Kasumi-1 (cell line): ENCODE measurements at regions not wholly inside any gene's neighbourhood (a gene's known extent, or its start where the extent isn't known, plus 50 kb on each side); places are given as distances from the start of the nearest gene placed in this dataset.
"Not testable (repeated sequence)": the region's sequence is repeated elsewhere in the genome, so short reads cannot be mapped to it uniquely, and the experiment has no call there.

Source experiments
- DNase-seq, 2 experiments: peaks; one replicate each; lab custom pipeline; 2025; lab: John Stamatoyannopoulos, UW

DNA sequence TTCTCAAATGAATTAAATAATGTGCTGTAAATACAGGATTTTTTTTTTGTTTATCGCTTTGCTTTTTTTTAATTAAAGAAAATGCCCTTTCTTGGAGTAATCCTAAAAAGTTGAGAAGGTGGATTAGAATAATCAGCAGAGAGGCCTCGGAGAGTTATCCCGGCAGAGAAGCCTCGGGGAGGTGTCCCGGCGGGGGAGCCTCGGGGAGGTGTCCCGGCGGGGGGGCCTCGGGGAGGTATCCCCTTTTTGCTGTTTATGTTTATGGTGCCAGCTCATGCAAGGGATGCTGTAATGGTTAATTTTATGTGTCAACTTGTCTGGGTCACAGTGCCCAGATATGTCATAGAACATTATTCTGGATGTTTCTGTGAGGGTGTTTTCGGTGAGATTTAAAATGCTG is 263.0 kb upstream of the TRIB2 start:
- DNase-seq = no peak

DNA sequence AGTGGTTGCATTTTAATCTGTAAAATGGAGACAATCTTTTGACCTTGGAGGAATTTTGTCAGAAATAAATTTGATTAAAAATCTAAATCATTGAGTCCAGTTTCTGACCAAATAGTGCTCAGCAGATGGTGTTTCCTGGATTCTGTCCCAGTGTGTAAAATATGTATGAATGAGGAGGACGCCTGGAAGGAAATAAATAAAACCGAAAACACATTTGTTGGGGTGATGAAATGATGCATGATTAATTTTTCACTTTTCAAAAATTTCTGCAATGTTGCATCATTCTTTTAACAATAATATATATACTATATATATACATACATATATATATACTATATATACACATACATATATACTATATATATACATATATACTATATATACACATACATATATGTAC is 261.1 kb upstream of the TRIB2 start:
- no peak for DNase-seq

DNA sequence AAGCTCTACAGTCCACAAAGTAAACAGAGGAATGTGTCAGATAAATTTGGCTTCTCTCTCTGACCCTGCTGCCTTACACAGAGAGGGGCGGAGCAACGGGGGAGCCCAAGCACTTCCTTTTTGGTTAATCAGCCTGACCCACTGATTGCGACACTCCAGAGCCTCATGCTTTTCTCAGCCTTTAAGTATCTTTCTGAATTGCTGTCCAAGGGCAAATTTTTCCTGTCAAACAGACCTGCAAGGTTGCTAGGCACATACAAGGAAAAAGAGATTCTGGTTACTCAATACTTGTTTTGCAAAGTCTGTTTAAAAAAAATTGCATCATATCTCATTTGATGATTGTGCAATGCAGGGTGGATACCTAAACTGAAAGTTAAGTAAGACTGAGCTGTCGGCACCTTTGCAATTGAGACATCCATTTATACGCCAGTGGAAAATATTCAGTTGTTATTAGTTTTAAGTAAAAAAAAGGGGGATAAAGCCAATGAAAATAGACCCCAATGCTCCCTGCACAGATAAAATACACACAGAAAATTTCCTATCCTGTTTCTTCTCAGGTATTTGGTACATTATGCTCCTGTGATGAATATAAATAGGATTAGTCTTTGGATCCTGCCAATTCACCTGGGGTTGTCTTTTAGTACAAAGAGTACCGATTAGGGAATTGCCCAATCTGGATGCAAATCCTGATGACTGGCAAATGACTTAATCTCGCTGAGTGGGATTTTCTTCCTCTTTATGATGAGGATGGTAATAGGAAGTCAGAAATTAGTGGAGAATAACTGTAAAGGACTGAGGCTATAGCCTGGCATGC is 260.2 kb upstream of the TRIB2 start:
- peak; percentile 98 to 99 for DNase-seq

DNA sequence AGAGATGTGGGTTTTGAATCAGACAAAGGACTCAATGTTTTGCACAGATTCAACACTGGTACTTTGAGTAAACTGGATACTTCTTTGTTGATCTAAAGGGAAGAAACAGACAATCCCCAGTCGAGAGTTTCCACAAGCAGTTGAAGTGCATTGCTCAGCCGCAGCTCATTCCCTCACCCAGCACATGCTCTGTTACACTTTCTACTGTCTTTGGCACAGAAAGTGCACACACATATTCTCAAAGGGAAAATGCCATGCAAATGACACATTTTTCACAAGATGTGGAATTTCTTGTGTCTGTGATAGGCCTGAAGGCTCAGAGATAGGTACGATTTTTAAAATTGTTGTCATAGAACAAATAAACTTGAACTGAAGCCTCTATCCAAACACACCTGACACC is 258.9 kb upstream of the TRIB2 start:
- DNase-seq = no peak

DNA sequence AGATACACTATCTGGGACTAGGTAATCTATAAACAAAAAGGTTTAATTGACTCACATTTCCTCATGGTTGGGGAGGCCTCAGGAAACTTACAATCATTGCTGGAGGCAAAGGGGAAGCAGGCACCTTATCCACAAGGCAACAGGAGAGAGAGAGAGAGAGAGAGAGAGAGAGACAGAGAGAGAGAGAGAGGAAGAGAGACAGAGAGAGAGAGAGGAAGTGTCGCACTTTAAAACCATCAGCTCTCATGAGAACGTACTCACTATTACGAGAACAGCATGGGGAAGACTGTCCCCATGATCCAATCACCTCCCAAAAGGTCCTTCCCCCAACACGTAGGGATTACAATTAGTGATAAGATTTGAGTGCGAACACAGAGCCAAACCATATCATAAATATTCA is 253.5 kb upstream of the TRIB2 start:
- no peak for DNase-seq

DNA sequence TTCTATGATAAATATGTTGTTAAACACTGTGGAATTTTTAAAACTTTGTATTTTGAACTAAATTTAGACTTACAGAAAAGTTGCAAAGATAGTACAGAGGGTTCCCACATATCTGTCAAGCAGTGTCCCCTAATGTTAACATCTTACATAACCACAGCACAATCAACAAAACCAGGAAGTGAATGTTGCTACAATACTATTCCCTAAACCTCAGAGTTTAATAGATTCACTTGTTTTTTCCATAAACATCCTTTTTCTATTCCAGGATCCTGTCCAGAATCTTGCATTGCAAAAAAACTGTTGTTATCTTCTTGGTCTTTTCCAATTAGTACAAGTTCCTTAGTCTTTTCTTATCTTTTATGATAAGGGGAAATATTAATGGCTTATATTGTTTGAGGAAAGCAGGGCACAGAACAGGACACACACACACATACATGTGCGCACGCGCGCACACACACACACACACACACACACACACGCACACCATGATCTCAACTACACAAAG is 251.1 kb upstream of the TRIB2 start:
- DNase-seq = no peak

DNA sequence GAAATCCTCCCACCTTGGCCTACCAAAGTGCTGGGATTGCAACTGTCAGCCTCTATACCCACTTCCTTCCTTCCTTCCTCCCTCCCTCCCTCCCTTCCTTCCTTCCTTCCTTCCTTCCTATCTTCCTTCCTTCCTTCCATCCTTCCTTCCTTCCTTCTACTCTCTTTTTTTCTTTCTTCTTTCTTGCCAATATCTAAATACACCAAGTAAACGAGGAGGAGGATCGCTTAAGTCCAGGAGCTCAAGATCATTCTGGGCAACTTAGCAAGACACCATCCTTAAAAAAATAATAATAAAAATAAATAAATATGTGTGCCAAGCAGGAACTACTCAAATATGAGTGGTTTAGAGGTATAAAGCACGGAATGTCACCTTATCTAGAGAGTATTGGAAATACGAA is 249.4 kb upstream of the TRIB2 start:
- DNase-seq = no peak

DNA sequence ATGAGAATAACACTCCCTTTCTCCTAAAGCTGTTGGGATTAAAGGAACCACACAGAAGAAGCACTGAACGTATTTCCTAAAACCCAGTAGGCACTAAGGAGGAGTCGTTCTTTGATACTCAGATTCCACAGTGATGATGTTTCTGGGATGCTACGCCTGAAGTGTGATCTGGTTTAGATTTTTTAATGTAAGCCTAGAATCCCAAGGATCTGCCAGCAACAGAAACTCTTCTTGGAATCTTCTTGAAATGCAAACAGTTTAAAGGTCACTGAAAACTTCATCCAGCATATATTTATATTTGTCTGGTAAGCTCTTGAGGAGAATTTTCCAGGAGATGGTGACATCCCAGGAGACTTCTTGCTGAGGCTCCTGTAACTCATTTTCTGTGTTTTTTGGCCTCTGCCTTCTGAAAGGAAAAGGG is 247.6 kb upstream of the TRIB2 start:
- no peak for DNase-seq

DNA sequence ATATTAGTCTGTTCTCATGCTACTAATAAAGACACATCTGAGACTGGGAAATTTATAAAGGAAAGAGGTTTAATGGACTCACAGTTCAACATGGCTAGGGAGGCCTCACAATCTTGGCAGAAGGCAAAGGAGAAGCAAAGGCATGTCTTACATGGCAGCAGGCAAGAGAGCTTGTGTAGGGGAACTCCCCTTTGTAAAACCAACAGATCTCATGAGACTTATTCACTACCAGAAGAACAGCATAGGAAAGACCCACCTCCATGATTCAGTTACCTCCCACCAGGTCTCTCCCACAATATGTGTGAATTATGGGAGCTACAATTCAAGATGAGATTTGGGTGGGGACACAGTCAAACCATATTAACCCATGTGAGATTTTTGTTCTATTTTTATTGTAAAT is 244.5 kb upstream of the TRIB2 start:
- DNase-seq = not testable (repeated sequence)

DNA sequence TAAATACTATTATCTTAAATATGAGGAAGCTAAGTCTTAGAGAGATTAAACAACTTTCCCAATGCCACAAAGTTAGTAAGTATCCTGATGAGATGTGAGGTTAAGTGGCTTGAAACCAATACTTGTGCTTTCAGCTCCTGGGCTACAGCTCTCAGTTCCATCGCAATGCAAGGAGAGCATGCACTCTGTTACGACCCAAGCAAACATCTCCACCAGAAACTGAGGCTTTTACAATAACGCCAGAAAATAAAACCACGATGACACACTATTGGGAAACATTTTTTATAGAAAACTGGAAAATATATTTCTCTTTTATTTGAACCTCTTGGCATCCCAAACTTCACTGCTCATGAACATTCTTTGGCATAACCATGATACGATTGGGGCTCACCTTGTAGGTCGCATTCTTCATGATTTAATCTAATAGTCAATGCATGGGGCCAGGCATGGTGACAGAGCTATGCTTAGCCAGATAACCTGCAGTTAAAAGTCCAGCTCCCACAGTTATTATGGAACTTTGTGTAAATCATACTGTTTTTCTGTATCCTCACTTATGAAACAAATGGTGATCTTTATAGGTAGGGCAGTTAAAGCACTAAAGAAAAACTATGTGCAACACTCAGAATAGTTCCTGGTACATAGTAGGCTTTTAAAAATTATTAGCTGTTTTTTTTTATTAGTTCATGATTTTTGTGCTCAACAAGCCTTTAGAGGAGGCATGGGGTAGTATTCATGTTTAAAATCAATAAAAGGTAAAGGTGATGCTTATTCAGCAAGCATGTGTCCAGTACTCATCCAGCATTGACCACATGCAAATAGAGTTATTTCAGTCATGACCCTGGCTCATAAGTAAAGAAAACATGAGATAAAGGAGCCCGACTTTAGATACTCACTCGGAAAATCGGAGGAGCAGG is 238.3 kb upstream of the TRIB2 start:
- no peak for DNase-seq

DNA sequence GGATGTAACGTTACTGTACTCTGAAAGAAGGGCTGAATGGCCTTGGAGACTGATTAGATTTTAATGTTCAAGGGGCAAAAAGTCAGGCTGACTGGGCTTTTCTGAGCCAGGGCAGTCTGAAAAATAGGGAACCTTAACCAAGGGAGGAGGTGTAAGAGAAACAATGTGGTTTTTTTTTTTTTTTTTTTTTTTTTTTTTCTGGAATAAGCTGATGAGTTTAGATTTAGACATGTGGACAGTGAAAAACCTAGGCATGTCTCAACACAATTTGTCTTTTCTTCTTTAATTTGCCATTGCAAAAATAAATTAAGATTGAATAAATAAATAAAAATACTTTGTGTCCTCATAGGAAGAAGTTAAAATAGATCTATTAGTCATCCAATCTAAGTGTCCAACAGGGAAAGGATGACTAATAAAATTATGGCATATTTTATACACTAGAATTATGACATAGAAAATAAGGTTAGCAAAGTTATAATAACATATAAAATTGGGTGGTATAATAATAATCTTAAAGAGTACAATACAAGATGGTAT is 237.6 kb upstream of the TRIB2 start:
- no peak for DNase-seq

DNA sequence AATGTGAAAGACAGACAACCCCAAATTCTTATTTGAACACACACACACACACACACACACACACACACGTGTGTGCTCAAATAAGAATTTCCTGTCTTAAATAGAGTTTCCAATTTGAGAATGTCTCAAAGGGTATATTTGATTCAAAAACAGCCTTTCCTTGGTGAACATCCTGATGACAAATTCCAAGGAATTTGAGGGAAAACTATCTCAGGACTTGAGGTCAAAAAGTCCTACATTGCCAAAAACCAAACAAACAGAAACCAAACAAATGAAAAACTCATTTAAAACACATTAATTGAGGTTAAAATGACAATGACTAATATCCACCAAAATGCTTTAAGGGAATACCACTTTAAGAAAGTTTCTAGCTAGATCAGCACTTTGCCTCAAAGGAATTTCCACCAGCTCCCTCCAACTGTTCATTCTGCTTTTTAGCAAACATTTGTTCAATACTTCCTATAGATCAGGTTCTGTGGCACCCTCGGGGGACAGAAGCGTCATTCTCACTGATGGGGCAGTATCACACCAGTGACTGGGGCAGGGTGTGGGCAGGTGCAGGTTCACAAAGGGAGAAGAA is 232.1 kb upstream of the TRIB2 start:
- no peak for DNase-seq

DNA sequence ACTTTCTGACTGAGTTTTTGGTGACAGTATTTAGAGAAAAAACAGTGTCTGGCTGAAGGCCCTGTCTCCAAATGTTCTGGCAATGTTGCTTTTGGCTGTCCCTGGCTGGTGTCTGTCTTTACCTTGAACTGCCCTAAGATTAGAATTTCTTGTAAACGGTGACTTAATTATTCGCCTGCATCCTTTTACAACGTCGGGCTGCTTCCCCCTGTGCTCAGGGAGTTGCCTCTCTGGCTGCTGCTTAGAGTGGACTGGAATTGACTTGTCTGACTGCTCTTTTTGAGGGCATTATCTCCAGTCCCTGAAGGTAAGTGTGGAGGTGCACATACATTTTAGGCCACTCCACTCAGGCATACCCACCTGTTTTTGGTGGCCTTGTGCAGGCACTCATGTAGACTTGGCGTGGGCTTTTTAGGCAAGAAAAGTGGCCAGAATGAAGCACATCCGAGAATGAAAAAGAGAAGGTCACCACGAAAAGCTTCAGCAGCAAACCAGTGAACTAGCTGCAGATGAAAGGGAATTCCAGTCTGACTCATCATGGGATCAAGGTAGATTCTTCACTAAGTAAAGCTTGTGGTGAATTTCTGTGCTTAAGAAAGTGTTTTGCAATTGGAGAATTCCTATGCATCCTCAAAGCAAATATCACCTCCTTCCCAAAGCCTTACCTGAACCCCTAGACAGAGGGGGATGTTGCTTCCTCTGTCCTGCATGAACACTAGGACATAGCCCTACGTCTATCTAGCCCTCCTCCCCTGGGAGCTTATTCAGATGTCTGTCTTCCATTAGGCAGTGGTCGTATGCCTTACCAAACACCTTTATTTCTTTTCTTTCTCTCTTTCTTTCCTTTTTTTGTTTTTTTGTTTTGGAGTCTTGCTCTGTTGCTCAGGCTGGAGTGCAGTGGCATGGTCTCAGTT is 230.3 kb upstream of the TRIB2 start:
- no peak for DNase-seq

DNA sequence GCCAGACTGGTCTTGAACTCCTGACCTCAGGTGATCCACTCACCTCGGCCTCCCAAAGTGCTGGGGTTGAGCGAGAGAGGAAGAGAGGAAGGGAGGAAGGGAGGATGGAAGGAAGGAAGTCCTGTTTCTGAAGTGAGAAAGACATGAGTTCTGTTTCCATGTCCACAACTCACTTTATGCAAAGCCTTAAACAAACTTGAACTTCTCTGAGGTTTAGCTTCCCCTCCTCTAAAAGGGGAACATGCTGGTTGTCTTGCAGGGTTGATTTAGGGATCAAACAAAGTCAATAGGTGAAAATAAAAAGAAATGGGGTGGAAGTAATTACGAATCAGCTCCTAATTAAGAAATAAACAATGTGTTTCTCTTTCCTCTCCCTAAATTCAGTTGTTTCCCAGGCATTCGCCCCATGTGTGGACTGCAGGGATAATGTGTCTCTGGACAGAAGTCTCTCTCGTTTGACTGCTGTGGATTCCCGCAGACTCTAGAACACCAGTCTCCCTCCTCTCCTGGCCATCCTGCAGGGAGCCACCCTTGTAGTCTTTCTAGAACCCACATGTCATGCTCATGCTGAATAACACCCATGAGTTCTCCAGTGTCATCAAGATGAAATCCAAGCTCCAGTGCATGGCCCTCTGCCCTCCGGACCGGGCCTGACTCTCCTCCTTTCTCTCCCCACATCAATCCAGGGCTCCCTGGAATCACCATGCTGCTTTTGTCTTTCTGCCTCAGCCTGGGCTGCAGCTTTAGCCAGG is 229.3 kb upstream of the TRIB2 start:
- DNase-seq = peak; percentile 28 to 30

DNA sequence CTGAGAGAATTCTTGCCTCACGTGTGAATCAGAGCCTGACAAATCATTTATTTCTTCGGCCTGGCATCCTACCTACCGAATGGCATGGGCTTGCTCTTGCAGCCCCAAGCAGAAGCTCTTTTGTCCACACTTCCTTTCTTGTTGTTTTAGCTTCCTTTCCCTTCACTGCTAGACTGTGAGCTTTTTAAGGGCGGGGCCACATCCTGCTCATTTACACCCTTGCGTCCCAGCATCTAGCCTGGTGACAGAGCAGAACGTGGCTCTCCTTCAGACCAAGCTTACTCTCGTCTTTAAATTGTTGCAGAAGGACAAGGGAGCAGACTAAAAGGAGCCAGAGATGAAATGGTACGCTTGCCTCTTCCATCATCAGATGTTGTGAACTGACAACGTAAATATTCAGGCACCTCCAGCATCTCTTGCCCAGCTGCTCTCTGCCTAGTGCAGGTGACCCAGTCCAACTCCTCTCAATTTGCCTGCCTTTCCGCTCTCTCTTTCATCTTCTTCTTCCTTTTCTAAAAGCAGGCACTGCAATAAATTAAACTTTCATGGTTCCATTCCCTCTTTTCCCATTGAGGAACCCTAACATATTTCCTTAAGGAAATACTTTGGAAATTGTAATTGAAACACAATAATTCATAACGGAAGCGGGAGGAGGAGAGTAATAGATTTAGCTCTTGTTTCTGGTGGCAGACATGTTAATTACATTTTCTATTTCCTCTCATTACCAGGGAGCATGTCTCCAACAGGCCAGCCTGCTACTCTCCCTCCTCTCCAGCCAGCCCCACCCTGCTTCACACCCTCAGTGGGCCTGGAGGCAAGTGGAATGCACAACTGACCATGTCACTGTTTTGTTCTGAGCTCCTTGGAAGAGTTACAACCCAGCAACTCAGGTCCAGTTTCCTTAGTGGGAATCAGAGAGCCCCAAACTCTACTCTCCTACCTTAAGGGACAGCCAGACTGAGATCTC is 228.1 kb upstream of the TRIB2 start:
- DNase-seq = no peak

DNA sequence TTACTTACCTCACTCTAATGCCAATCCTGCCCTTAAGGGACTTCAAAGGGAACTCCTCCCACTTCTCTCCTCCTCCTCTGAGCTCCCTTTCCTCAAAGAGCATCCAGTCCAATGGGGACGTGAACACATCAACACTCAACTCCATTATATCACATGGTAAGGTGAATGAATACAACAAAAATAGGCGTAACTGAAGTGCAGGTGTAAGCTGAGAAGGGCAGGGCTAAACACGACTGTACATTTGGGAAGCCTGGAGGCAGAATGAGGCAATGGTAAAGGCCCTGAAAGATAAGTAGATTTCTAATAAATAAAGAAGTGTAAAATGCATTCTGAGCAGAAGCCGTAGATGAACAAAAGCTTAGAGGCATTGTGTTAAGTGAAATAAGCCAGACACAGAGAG is 226.1 kb upstream of the TRIB2 start:
- DNase-seq = no peak

DNA sequence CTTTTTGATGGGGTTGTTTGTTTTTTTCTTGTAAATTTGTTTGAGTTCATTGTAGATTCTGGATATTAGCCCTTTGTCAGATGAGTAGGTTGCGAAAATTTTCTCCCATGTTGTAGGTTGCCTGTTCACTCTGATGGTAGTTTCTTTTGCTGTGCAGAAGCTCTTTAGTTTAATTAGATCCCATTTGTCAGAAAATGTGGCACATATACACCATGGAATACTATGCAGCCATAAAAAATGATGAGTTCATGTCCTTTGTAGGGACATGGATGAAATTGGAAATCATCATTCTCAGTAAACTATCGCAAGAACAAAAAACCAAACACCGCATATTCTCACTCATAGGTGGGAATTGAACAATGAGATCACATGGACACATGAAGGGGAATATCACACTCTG is 224.4 kb upstream of the TRIB2 start:
- not testable (repeated sequence) for DNase-seq

DNA sequence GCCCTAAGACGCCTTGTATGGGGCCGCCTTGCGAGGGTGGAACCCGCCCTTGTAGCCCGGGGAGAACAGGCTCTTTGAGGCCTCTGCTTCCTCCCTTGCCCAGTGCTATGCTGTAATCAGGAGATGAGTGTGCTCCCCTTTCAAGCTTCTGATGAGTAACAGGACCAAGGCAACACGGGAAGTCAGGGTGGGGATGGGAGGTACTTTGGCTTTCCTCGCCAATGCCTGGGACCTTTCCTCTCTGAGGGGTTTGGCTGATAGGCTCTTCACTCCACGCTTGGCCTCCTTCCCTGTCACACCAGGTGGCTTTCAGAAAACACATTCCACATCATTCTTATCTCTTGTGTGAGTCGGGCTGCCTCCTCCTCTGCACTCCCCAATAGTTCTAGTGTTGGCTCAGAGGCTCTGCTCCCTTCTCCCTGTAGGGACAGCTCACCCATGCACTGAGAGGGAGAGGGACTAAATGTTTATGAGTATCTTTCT is 223.7 kb upstream of the TRIB2 start:
- DNase-seq = peak; percentile 23 to 29

DNA sequence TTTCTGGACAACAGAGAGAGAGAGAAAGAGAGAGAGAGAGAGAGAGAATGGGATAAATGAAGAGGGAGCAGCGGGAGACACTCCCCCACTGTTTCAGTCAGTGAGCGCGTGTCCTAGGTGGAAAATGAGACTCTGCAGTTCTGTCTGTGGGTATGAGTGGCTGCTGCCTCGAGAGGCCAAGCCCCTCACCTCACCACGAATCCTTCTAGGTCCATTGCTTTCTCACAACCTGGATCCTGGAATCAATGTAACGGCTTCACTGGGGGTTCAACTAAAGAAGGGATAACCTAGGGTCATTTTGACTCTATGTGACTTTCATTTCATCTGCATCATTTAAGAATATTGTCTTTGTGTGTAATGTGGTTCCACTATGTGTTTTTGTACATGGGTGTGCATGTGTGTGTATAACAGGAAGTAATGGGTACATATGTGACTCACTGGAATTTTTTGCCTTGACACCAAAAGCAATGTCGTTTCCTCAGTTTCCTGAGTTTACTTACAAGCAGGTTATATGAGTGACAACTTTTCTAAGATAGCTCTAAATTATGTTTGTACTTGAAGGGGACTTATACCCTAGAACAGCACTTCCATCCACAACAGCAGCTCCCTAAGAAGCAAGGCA is 221.4 kb upstream of the TRIB2 start:
- DNase-seq = no peak
